Suprapubic skin (tissue), 3 donors: ENCODE measurements at regions not wholly inside any gene's neighbourhood (a gene's known extent, or its start where the extent isn't known, plus 50 kb on each side); places are given as distances from the start of the nearest gene placed in this dataset.

Experiments
- CTCF ChIP-seq, 2 donors: fragments of 200-600 bp in 1 of 2; fragments of 450-650 bp in 1 of 2; sonication (generic) in 1 of 2; IDR thresholded peaks; one replicate each; pipeline ENCODE4 v1.5.1; 2016 to 2019; ENCODE audit warnings: antibody characterized with exemption in 2 of 2, mild to moderate bottlenecking in 1 of 2, moderate library complexity in 1 of 2
- EP300 ChIP-seq: sonication (generic); formaldehyde crosslinking; IDR thresholded peaks from one replicate; pipeline ENCODE4 v1.6.1; 2017; ENCODE audit warnings: antibody characterized with exemption
- POLR2A ChIP-seq, 2 donors: fragments of 450-650 bp; IDR thresholded peaks; one replicate each; pipeline ENCODE4 v1.6.1; 2017; ENCODE audit warnings: antibody characterized with exemption in 2 of 2, mild to moderate bottlenecking in 2 of 2, moderate library complexity in 2 of 2

- TF ChIP-seq POLR2A (IDR thresholded peaks at IDR 0.05) (no peak), CTCF (IDR thresholded peaks at IDR 0.05) (no peak), EP300 (no peak)
Observed at GRCh38 chr9:17900606-17901005, 321.7 kb downstream of the SH3GL2 start.
